Stomach (tissue), 4 donors: ENCODE measurements at regions not wholly inside any gene's neighbourhood (a gene's known extent, or its start where the extent isn't known, plus 50 kb on each side); places are given as distances from the start of the nearest gene placed in this dataset.

Experiments used
- CTCF ChIP-seq, 7 experiments: fragments of 450-650 bp in 4 of 7; fragments of 200-600 bp in 3 of 7; sonication (generic) in 3 of 7; IDR thresholded peaks; one replicate each; pipeline ENCODE4 v1.5.1; 2016 to 2019; ENCODE audit warnings: antibody characterized with exemption in 7 of 7, control low read depth in 2 of 7, mild to moderate bottlenecking in 1 of 7
- EP300 ChIP-seq: sonication (generic); formaldehyde crosslinking; IDR thresholded peaks from one replicate; pipeline ENCODE4 v1.6.1; 2017; ENCODE audit warnings: antibody characterized with exemption
- POLR2A ChIP-seq, 4 donors: fragments of 450-650 bp; IDR thresholded peaks; one replicate each; pipeline ENCODE4 v1.6.1; 2016; ENCODE audit warnings: antibody characterized with exemption in 4 of 4, control low read depth in 2 of 4, mild to moderate bottlenecking in 1 of 4, moderate library complexity in 1 of 4
- POLR2AphosphoS5 ChIP-seq, 3 donors: sonication (generic); formaldehyde crosslinking; IDR thresholded peaks; one replicate each; pipeline ENCODE4 v1.6.1; 2016; ENCODE audit warnings: antibody characterized with exemption in 3 of 3

DNA sequence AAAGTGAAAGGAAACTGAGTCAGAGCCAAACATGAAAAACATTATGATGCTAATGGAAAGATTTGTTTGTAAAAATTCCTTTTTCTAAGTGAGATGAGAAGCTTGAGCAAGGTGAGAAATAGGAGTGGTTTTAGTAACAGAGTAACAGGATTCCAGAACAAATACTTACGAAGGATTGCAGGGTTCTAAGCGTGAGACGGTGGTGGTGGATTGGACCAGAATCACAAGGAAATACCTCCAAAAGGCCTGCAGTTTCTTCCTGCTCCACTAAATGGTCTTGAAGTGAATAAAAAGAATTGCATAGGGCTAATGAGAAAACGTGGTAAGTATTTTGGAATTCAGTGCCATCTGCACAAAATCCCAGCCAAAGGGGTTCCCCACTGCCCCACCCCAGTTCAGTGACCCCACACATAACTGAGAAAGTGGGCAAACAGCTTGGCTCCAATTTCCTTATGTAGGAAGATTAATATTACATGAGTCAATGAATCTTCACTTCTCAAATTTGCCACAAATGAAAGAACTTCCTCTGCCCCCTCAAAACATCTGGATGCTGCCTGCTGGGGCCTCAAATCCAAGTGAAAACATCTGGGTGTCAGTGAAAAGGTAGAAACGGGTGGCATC, 283.8 kb upstream of the NR2F2 start:
- no peak for TF ChIP-seq CTCF (IDR thresholded peaks at IDR 0.05)
- TF ChIP-seq POLR2AphosphoS5 (IDR thresholded peaks at IDR 0.05), result no peak
- no peak for TF ChIP-seq POLR2A (IDR thresholded peaks at IDR 0.05)
- no peak for TF ChIP-seq EP300
